Lower leg skin (tissue), 3 donors: ENCODE measurements at regions not wholly inside any gene's neighbourhood (a gene's known extent, or its start where the extent isn't known, plus 50 kb on each side); places are given as distances from the start of the nearest gene placed in this dataset.

Experiments
- POLR2A ChIP-seq, 2 donors: fragments of 450-650 bp; IDR thresholded peaks; one replicate each; pipeline ENCODE4 v1.6.1; 2016 to 2017; ENCODE audit warnings: antibody characterized with exemption in 2 of 2, mild to moderate bottlenecking in 1 of 2, moderate library complexity in 1 of 2
- TF ChIP-seq, protein P1 (sequence below), 3 donors: fragments of 450-650 bp; IDR thresholded peaks; one replicate each; pipeline ENCODE4 v1.5.1; 2016; ENCODE audit warnings: antibody characterized with exemption in 3 of 3, mild to moderate bottlenecking in 3 of 3, moderate library complexity in 2 of 3

DNA sequence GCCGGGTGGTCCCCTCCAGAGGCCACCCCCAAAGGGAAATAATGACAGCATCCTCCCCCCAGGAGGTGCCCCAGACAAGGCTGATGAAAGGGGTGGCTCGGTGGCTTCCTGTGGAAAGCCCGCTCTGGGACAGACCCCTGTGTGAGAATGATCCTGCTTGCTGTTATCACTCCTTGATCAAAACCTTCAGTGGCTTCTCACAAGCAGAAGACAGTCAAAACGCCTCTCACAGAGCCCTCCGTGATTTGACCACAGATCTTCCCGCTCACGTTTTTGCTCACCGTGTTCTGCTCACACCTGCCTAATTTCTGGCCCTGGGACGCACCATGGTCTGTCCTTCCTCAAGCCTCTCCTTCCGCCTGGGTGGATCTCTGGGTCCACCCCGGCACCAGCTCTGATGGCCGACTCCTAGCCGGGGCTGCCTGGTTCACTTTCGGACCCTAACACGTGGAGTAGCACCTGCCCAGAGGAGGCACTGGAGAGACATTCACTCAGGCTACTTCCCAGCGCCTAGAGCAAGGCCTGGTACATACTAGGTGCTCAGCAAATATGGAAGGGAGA lies 210.4 kb downstream of the ANKRD60 start:
- TF ChIP-seq, protein P1, sequence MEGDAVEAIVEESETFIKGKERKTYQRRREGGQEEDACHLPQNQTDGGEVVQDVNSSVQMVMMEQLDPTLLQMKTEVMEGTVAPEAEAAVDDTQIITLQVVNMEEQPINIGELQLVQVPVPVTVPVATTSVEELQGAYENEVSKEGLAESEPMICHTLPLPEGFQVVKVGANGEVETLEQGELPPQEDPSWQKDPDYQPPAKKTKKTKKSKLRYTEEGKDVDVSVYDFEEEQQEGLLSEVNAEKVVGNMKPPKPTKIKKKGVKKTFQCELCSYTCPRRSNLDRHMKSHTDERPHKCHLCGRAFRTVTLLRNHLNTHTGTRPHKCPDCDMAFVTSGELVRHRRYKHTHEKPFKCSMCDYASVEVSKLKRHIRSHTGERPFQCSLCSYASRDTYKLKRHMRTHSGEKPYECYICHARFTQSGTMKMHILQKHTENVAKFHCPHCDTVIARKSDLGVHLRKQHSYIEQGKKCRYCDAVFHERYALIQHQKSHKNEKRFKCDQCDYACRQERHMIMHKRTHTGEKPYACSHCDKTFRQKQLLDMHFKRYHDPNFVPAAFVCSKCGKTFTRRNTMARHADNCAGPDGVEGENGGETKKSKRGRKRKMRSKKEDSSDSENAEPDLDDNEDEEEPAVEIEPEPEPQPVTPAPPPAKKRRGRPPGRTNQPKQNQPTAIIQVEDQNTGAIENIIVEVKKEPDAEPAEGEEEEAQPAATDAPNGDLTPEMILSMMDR (IDR thresholded peaks at IDR 0.05): no peak
- no peak for TF ChIP-seq POLR2A (IDR thresholded peaks at IDR 0.05)
